ENCODE measurements at regions not wholly inside any gene's neighbourhood (a gene's known extent, or its start where the extent isn't known, plus 50 kb on each side); places are given as distances from the start of the nearest gene placed in this dataset.

GRCh38 chr10:125515571-125515970, 167.4 kb downstream of the TEX36 start:
- TF ChIP-seq POLR2AphosphoS5 (IDR thresholded peaks at IDR 0.05) (no peak), CTCF (IDR thresholded peaks at IDR 0.05 in 8 of 11, conservative IDR thresholded peaks at IDR 0.05 in 3 of 11) (no peak), POLR2A (IDR thresholded peaks at IDR 0.05) (no peak)
